ENCODE measurements at regions not wholly inside any gene's neighbourhood (a gene's known extent, or its start where the extent isn't known, plus 50 kb on each side); places are given as distances from the start of the nearest gene placed in this dataset.

DNA sequence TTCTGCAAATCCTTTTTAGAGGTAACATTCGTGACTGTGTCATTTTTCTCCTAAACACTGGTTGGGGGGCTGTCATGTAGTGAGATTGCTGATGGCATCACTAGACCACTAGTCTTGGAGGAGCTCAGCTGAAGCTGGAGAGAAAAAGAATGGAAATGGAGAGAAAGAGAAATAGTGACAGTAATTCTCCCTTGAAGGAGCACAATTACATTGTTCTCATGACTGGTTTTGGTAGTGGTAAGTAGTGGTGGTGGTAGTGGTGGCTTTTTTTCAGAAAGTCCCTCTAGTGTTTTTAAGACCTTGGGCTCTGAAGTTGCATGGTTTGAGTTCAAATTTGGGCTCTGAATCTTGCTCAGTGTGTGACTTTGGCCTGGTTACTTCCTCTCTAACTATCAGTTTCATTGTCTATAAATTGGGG, 99.8 kb downstream of the LARP7 start:
- dilution Hi-C loops (cut with MboI; ENCODE audit: extremely low pct_ligation_motif_present, low sequenced_read_pairs): no loop called here

DNA sequence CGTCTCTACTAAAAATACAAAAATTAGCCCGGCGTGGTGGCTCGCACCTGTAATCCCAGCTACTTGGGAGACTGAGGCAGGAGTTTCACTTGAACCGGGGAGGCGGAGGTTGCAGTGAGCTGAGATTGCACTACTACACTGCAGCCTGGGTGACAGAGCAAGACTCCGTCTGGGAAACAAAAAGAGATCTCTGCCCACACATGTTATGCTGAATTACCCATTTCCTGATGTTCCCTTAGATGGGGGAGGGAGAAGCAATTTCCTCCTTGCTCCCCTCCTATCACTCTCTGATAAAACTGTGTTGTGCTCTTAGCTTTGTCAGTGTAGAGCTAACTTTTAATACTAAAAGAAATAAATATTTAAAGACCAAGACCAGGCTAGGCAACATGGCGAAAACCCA, 102.5 kb downstream of the LARP7 start:
- Histone ChIP-seq H3K9me3 (ENCODE audit: control insufficient read depth, low read depth, low read length) (no peaks in the 10 kb centered on the region), H3K27me3 (ENCODE audit: control insufficient read depth, extremely low read depth, insufficient read depth, low read length) (no peaks in the 10 kb centered on the region), H3K79me2 (ENCODE audit: control insufficient read depth, insufficient read depth, low read length) (no peaks in the 10 kb centered on the region), H3K27ac (ENCODE audit: control insufficient read depth, insufficient read depth, low read length) (no peak overlapping the region), H2AFZ (ENCODE audit: control insufficient read depth, low read length) (peak overlapping the region; percentile 65), H3K9ac (ENCODE audit: control insufficient read depth, extremely low read depth, insufficient read depth, low read length) (no peak overlapping the region), H3K9me1 (ENCODE audit: control insufficient read depth, extremely low read depth, insufficient read depth, low read length) (no peaks in the 10 kb centered on the region), H3K4me1 (ENCODE audit: control insufficient read depth, extremely low read depth, insufficient read depth, low read length) (peaks cover 4% of the 10 kb centered on the region), H3K4me3 (ENCODE audit: control insufficient read depth in 2 of 3, extremely low read depth in 1 of 3, insufficient read depth in 2 of 3, low read depth in 1 of 3, low read length in 3 of 3) (no peak overlapping the region), H4K20me1 (ENCODE audit: control insufficient read depth, extremely low read depth, insufficient read depth, low read length) (no peaks in the 10 kb centered on the region), H3K36me3 (ENCODE audit: control insufficient read depth in 2 of 2, extremely low read depth in 1 of 2, insufficient read depth in 2 of 2, low read length in 2 of 2) (no peaks in the 10 kb centered on the region), H3K4me2 (ENCODE audit: control insufficient read depth, extremely low read depth, insufficient read depth, low read depth, low read length) (no peak overlapping the region)
- no peak for DNase-seq (ENCODE audit: low read depth, low spot score)
- TF ChIP-seq CTCF (optimal IDR thresholded peaks at IDR 0.05 in 1 of 3, IDR thresholded peaks at IDR 0.05 in 1 of 3, conservative IDR thresholded peaks at IDR 0.05 in 1 of 3; ENCODE audit: extremely low read depth in 1 of 3, insufficient read depth in 2 of 3, low read length in 3 of 3): no peak
- TF ChIP-seq EZH2 (IDR thresholded peaks at IDR 0.05; ENCODE audit: low read length): no peak
- no peak for FAIRE-seq
- dilution Hi-C loops (cut with MboI; ENCODE audit: extremely low pct_ligation_motif_present, low sequenced_read_pairs): no loop called here

More for the DNA sequence above, 99.8 kb downstream of the LARP7 start:
- peaks cover 4% of the 10 kb centered on the region for H3K4me1 ChIP-seq (ENCODE audit: control insufficient read depth, extremely low read depth, insufficient read depth, low read length)
- H2AFZ ChIP-seq (ENCODE audit: control insufficient read depth, low read length): no peak overlapping the region
- FAIRE-seq: no peak
- H3K4me3 ChIP-seq (ENCODE audit: control insufficient read depth in 2 of 3, extremely low read depth in 1 of 3, insufficient read depth in 2 of 3, low read depth in 1 of 3, low read length in 3 of 3): no peak overlapping the region
- no peak overlapping the region for H3K27ac ChIP-seq (ENCODE audit: control insufficient read depth, insufficient read depth, low read length)
- no peak overlapping the region for H3K4me2 ChIP-seq (ENCODE audit: control insufficient read depth, extremely low read depth, insufficient read depth, low read depth, low read length)
- H3K9me1 ChIP-seq (ENCODE audit: control insufficient read depth, extremely low read depth, insufficient read depth, low read length): no peaks in the 10 kb centered on the region
- no peaks in the 10 kb centered on the region for H3K36me3 ChIP-seq (ENCODE audit: control insufficient read depth in 2 of 2, extremely low read depth in 1 of 2, insufficient read depth in 2 of 2, low read length in 2 of 2)
- no peaks in the 10 kb centered on the region for H4K20me1 ChIP-seq (ENCODE audit: control insufficient read depth, extremely low read depth, insufficient read depth, low read length)
- H3K27me3 ChIP-seq (ENCODE audit: control insufficient read depth, extremely low read depth, insufficient read depth, low read length): no peaks in the 10 kb centered on the region
- TF ChIP-seq CTCF (optimal IDR thresholded peaks at IDR 0.05 in 1 of 3, IDR thresholded peaks at IDR 0.05 in 1 of 3, conservative IDR thresholded peaks at IDR 0.05 in 1 of 3; ENCODE audit: extremely low read depth in 1 of 3, insufficient read depth in 2 of 3, low read length in 3 of 3) (no peak), EZH2 (IDR thresholded peaks at IDR 0.05; ENCODE audit: low read length) (no peak)
- H3K79me2 ChIP-seq (ENCODE audit: control insufficient read depth, insufficient read depth, low read length): no peaks in the 10 kb centered on the region
- no peaks in the 10 kb centered on the region for H3K9me3 ChIP-seq (ENCODE audit: control insufficient read depth, low read depth, low read length)
- H3K9ac ChIP-seq (ENCODE audit: control insufficient read depth, extremely low read depth, insufficient read depth, low read length): no peak overlapping the region
- no peak for DNase-seq (ENCODE audit: low read depth, low spot score)

All from keratinocyte (primary cell).